A549 (cell line): ENCODE measurements at regions not wholly inside any gene's neighbourhood (a gene's known extent, or its start where the extent isn't known, plus 50 kb on each side); places are given as distances from the start of the nearest gene placed in this dataset.

Source experiments
- PHF8 ChIP-seq: fragments of 200-600 bp; sonication (generic); IDR thresholded peaks from 2 replicates; pipeline ENCODE4 v1.6.1; 2016; ENCODE audit warnings: low read depth, mild to moderate bottlenecking, antibody characterized with exemption, moderate library complexity, borderline replicate concordance
- RAD21 ChIP-seq, 2 experiments: fragments of >200 bp in 1 of 2; sonication (Bioruptor Twin) in 1 of 2; formaldehyde crosslinking in 1 of 2; IDR thresholded peaks in 1 of 2; conservative IDR thresholded peaks in 1 of 2; 2 replicates in 1 of 2; 3 replicates in 1 of 2; pipeline ENCODE4 v1.6.1; 2012 to 2018; ENCODE audit warnings: inconsistent platforms in 1 of 2
- RFX5 ChIP-seq: fragments of 450-650 bp; IDR thresholded peaks from 2 replicates; pipeline ENCODE4 v1.7.1; 2014; ENCODE audit warnings: antibody characterized with exemption, mild to moderate bottlenecking, moderate library complexity
- ZFP36 ChIP-seq: fragments of 450-650 bp; IDR thresholded peaks from 2 replicates; pipeline ENCODE4 v1.6.1; 2014; ENCODE audit warnings: borderline replicate concordance; ENCODE audit not compliant: partially characterized antibody
- TF ChIP-seq, protein P1 (sequence below): fragments of 450-650 bp; IDR thresholded peaks from 2 replicates; pipeline ENCODE4 v1.6.1; 2014; ENCODE audit warnings: antibody characterized with exemption
- TF ChIP-seq, protein P2 (sequence below): fragments of >200 bp; sonication (Bioruptor Twin); formaldehyde crosslinking; IDR thresholded peaks from 3 replicates; pipeline ENCODE4 v1.5.1; 2016

DNA sequence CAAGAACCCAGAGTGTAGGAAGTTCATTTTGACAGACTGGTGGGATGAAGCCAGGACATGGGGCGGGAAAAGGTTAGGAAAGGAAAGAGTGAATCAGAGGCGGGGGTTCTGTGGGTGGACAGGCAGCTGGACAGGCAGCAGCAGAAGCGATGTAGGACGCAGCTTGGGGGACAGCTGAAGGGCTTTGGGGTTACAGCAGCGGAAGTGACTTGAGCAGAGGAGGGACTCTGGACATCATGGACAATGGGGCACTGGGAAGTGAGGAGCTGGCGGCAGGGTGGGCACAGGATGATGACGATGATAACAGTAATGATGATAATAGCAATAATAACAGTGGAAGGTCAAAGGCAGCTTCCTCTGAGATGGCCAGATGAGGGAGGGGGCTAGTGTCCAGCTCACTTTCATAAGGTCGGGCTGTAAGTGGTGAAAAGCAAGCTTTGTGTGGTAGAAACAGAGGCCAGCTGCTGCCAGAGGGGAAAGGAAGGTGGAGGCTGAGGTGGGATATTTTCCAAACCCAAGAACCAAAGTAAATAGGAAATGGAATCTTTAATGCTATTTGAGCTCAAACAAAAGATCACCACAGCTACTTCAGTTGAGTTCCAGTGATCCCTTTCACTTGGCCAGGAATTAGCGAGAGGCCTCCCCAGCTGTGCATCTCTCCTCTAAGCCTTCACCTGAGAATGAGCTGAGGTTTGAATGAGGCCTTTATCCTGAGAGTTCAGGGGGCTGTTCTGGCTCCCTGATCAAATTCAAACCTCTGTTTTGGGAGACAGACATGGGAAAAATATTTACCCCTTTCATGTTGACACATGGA is 433.5 kb downstream of the DHX35 start:
- TF ChIP-seq RFX5 (no peak), RAD21 (conservative IDR thresholded peaks at IDR 0.05 in 1 of 2, IDR thresholded peaks at IDR 0.05 in 1 of 2) (no peak), ZFP36 (no peak), PHF8 (no peak)
- TF ChIP-seq, protein P1, sequence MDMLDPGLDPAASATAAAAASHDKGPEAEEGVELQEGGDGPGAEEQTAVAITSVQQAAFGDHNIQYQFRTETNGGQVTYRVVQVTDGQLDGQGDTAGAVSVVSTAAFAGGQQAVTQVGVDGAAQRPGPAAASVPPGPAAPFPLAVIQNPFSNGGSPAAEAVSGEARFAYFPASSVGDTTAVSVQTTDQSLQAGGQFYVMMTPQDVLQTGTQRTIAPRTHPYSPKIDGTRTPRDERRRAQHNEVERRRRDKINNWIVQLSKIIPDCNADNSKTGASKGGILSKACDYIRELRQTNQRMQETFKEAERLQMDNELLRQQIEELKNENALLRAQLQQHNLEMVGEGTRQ = no peak
- TF ChIP-seq, protein P2, sequence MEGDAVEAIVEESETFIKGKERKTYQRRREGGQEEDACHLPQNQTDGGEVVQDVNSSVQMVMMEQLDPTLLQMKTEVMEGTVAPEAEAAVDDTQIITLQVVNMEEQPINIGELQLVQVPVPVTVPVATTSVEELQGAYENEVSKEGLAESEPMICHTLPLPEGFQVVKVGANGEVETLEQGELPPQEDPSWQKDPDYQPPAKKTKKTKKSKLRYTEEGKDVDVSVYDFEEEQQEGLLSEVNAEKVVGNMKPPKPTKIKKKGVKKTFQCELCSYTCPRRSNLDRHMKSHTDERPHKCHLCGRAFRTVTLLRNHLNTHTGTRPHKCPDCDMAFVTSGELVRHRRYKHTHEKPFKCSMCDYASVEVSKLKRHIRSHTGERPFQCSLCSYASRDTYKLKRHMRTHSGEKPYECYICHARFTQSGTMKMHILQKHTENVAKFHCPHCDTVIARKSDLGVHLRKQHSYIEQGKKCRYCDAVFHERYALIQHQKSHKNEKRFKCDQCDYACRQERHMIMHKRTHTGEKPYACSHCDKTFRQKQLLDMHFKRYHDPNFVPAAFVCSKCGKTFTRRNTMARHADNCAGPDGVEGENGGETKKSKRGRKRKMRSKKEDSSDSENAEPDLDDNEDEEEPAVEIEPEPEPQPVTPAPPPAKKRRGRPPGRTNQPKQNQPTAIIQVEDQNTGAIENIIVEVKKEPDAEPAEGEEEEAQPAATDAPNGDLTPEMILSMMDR = no peak
